ENCODE measurements at regions not wholly inside any gene's neighbourhood (a gene's known extent, or its start where the extent isn't known, plus 50 kb on each side); places are given as distances from the start of the nearest gene placed in this dataset.

DNA sequence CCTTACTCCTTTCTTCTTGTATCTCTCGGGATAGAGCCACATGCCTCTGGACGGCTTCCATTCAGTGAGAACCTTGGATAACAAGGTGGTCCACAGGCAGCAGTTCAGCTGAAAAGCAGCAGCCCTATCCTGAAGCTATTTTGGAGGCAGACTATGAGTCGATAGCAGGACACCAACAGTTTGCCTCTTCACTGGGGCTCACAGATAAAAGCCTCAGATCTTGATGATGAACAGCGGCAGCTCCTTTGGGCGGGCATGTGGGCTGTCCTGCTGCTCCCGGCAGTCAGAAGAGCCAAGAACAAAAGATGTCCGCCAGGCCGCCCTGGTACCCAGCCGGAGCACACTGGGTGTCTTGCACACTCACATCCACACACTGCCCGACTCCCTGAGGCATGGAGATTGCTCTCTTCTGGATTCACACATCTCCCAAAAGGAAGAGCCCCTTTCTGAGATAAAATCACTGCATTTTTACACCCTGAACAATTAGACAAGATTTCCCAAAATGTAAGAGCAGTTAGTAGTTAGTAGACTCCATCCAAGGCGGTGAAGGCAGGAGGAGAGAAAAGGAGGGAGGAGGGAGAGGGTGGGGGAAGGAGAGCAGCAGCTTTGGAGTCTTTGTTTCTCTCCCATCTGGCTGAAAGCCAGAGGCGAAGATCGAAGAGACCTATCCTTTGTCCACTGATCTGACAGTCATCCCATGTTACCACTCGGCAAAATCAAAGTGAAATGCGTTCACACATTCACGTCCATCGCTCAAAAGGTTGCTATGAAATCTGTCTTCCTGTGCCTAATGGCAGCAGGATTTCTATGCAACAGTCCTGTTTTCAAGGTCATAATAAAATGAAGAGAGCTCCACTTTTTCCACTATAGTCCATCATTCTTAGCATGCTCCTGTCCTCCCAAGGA is 90.1 kb upstream of the KLF7 start:
- in situ Hi-C loops (cut with MboI) (no loop called here), intact Hi-C loops (cut with micrococcal nuclease) (no loop called here)
- no peak overlapping the region for H3K4me3 ChIP-seq
- no peaks in the 10 kb centered on the region; a peak in 1 of 5 replicates for H3K27me3 ChIP-seq (ENCODE audit: control insufficient read depth in 2 of 2, insufficient read depth in 2 of 2, low read length in 2 of 2)
- no peaks in the 10 kb centered on the region for H3K36me3 ChIP-seq (ENCODE audit: control insufficient read depth, insufficient read depth, low read length)
- peak overlapping the region; percentile 52 for H3K4me2 ChIP-seq (ENCODE audit: insufficient read depth, low read length)
- H3K27ac ChIP-seq (ENCODE audit: extremely low read depth, low read depth, low read length): no peak overlapping the region
- no TSS peak for BruUV-seq (replicated peaks)
- H3K9ac ChIP-seq (ENCODE audit: insufficient read depth in 1 of 2, low read depth in 2 of 2, low read length in 2 of 2): no peak overlapping the region
- H3K4me1 ChIP-seq (replicated peaks in 1 of 2; ENCODE audit: control insufficient read depth in 2 of 2, insufficient read depth in 2 of 2, low read length in 2 of 2): peaks cover 10 to 43% of the 10 kb centered on the region in 2 experiments; a peak in 4 of 5 replicates
- 33% methylated on average over 13 of the region's 17 CpGs for WGBS (ENCODE audit: insufficient coverage, low coverage, missing lambda C conversion rate)
- no peaks in the 10 kb centered on the region for H3K9me1 ChIP-seq (ENCODE audit: control insufficient read depth, insufficient read depth, low read length)
- H4K20me1 ChIP-seq (replicated peaks; ENCODE audit: control insufficient read depth, insufficient read depth, low read length): no peaks in the 10 kb centered on the region
- DNase-seq (ENCODE audit: extremely low read depth in 1 of 4, low spot score in 3 of 4): peak in 2 of 4 experiments; percentile 14 to 50
- H2AFZ ChIP-seq (ENCODE audit: low read depth, low read length): peak overlapping the region; percentile 76
- peak; percentile 54 for ATAC-seq
- FAIRE-seq: peak; percentile 11
- no peaks in the 10 kb centered on the region for H3K79me2 ChIP-seq (ENCODE audit: control insufficient read depth, insufficient read depth, low read length)
- TF ChIP-seq ZEB2 (IDR thresholded peaks at IDR 0.05) (no peak), CBFA2T3 (IDR thresholded peaks at IDR 0.05) (peak; percentile 52), ARID1B (IDR thresholded peaks at IDR 0.05) (0 out of 2 replicates have a peak, but pooled peaks have one; percentile 42), CBFA2T2 (conservative IDR thresholded peaks at IDR 0.05) (peak; percentile 37), NFIC (IDR thresholded peaks at IDR 0.05) (0 out of 2 replicates have a peak, but pooled peaks have one; percentile 31), HDAC8 (tag; IDR thresholded peaks at IDR 0.05) (no peak), ZNF668 (CRISPR knock-in tag; IDR thresholded peaks at IDR 0.05) (no peak), ZBED1 (IDR thresholded peaks at IDR 0.05) (no peak)
- TF ChIP-seq, protein P1, sequence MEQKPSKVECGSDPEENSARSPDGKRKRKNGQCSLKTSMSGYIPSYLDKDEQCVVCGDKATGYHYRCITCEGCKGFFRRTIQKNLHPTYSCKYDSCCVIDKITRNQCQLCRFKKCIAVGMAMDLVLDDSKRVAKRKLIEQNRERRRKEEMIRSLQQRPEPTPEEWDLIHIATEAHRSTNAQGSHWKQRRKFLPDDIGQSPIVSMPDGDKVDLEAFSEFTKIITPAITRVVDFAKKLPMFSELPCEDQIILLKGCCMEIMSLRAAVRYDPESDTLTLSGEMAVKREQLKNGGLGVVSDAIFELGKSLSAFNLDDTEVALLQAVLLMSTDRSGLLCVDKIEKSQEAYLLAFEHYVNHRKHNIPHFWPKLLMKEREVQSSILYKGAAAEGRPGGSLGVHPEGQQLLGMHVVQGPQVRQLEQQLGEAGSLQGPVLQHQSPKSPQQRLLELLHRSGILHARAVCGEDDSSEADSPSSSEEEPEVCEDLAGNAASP (IDR thresholded peaks at IDR 0.05): no peak
- CTCF ChIA-PET (ENCODE audit: low intra/inter-chr PET ratio): no interaction called here
- POLR2A ChIA-PET: interaction anchor here (0.6 kb wide), 1 partner anchor 459 kb away, joined by 3 read pairs; no protein-coding TSS in a partner anchor
- H3K9me3 ChIP-seq (replicated peaks; ENCODE audit: control insufficient read depth, insufficient read depth, low read depth, low read length): no peaks in the 10 kb centered on the region

All from K562 (cell line).